ENCODE measurements at regions not wholly inside any gene's neighbourhood (a gene's known extent, or its start where the extent isn't known, plus 50 kb on each side); places are given as distances from the start of the nearest gene placed in this dataset.

GRCh38 chr6:111943726-111944125 lies 70.5 kb upstream of the FYN start:
- H3K27me3 Mint-ChIP-seq (ENCODE audit: low read depth) = no peaks in the 10 kb centered on the region
- Histone ChIP-seq H2BK20ac (ENCODE audit: low read depth, low read length, poor library complexity, severe bottlenecking) (no peak overlapping the region), H3K27ac (ENCODE audit: insufficient read length, low read depth, low read length) (no peak overlapping the region), H4K91ac (ENCODE audit: insufficient read length, low read depth, low read length) (no peak overlapping the region), H3K23ac (ENCODE audit: insufficient read length, low read depth, low read length) (no peak overlapping the region), H3K23me2 (ENCODE audit: insufficient read length, low read depth, low read length, poor library complexity, severe bottlenecking) (no peaks in the 10 kb centered on the region), H3K4me1 (ENCODE audit: insufficient read depth, low read length) (no peaks in the 10 kb centered on the region), H2BK5ac (ENCODE audit: insufficient read length, low read length) (no peak overlapping the region), H4K5ac (ENCODE audit: insufficient read length, low read depth, low read length) (no peak overlapping the region), H3K14ac (ENCODE audit: insufficient read depth, low read length) (no peak overlapping the region), H3K56ac (ENCODE audit: insufficient read length, low read depth, low read length) (no peak overlapping the region), H3K79me1 (ENCODE audit: insufficient read depth, low read depth, low read length, poor library complexity, severe bottlenecking) (no peaks in the 10 kb centered on the region), H3K79me2 (ENCODE audit: insufficient read depth, low read length) (no peaks in the 10 kb centered on the region; the same call in 1 of the 2 replicates), H3K27me3 (ENCODE audit: insufficient read depth, low read length) (no peaks in the 10 kb centered on the region), H3K4ac (ENCODE audit: low read depth, low read length) (no peak overlapping the region), H3K9me3 (ENCODE audit: control insufficient read depth, low read depth, low read length) (no peaks in the 10 kb centered on the region), H4K20me1 (ENCODE audit: control insufficient read depth, insufficient read depth, insufficient read length) (no peaks in the 10 kb centered on the region), H2BK12ac (ENCODE audit: insufficient read length, low read depth, low read length) (no peak overlapping the region), H3K9ac (ENCODE audit: extremely low read depth, insufficient read length, low read length) (no peak overlapping the region), H3K4me2 (ENCODE audit: insufficient read depth, insufficient read length, low read length) (no peak overlapping the region), H3K18ac (ENCODE audit: insufficient read length, low read depth, low read length) (no peak overlapping the region), H2AFZ (ENCODE audit: low read length) (no peak overlapping the region), H3T11ph (ENCODE audit: low read length) (no peak overlapping the region), H2BK15ac (ENCODE audit: low read depth, low read length) (no peak overlapping the region), H2BK120ac (ENCODE audit: low read depth, low read length, poor library complexity, severe bottlenecking) (no peak overlapping the region), H2AK5ac (ENCODE audit: insufficient read length, low read length) (no peak overlapping the region), H4K8ac (replicated peaks; ENCODE audit: insufficient read length, low read depth, low read length) (no peak overlapping the region)
- DNase-seq = no peak
- no peak overlapping the region for H3K27ac Mint-ChIP-seq
- no CpG with 5 or more reads among the region's 3 CpGs for WGBS (ENCODE audit: extremely low coverage, insufficient read length, low lambda C conversion rate)
- H3K4me3 Mint-ChIP-seq = no peak overlapping the region
- peaks cover 2 to 12% (median 6%) of the 10 kb centered on the region in 3 experiments; a peak in 5 of 7 replicates for H3K36me3 Mint-ChIP-seq (ENCODE audit: insufficient read depth in 1 of 3, low read depth in 3 of 3)
- H3K4me1 Mint-ChIP-seq = peaks cover 2% of the 10 kb centered on the region in 2 experiments; a peak in 3 of 4 replicates
- peaks cover 7 to 8% of the 10 kb centered on the region in 2 experiments for H3K9me3 Mint-ChIP-seq
- no peak for TF ChIP-seq CTCF (conservative IDR thresholded peaks at IDR 0.05)

Data from H9 (cell line).